ENCODE measurements at regions not wholly inside any gene's neighbourhood (a gene's known extent, or its start where the extent isn't known, plus 50 kb on each side); places are given as distances from the start of the nearest gene placed in this dataset.

DNA sequence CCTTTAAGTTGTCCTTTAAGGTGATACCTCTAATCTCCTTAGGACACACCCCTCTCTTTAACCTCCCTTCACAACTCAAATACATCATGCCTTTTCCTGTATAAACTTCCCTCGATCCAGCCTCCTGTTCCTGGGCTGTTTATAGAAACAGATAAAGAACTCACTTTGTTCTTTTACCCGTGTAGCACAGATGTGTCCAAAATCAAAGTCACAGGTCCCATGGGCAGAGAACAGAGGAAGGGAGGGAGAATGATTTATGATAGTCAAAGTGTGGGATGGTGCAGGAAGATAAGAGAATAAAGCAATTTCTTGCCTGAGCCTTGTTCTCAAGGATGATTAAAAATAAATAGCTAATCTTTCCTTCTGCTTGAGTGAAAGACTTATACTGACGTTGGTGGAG lies 50.3 kb upstream of the CABCOCO1 start:
- POLR2A ChIA-PET (ENCODE audit: unreplicated experiment) = no interaction called here
- no peak overlapping the region for H3K4me3 ChIP-seq (ENCODE audit: insufficient read depth, low read depth, low read length)
- CTCF ChIA-PET = no interaction called here
- H3K56ac ChIP-seq (ENCODE audit: extremely low read depth, insufficient read depth, low read length) = no peak overlapping the region
- H3K4me1 ChIP-seq (ENCODE audit: control insufficient read depth, insufficient read depth, low read length) = peaks cover 5% of the 10 kb centered on the region
- WGBS, 2 experiments (ENCODE audit: extremely low coverage in 2 of 2, insufficient read length in 1 of 2) = no CpG with 5 or more reads among the region's 3 CpGs
- H3K9me3 ChIP-seq (ENCODE audit: control insufficient read depth, insufficient read depth, low read length) = no peaks in the 10 kb centered on the region
- dilution Hi-C loops (cut with HindIII; ENCODE audit: low sequenced_read_pairs, unreplicated experiment) (no loop called here), intact Hi-C loops (cut with micrococcal nuclease) (no loop called here), in situ Hi-C loops (cut with MboI; ENCODE audit: low sequenced_read_pairs) (no loop called here)
- H3K18ac ChIP-seq (ENCODE audit: low read depth, low read length) = peak overlapping the region; percentile 40; the same call in 1 of the 2 replicates
- no peak overlapping the region for H2BK120ac ChIP-seq (ENCODE audit: low read depth, low read length)
- no peaks in the 10 kb centered on the region for H3K36me3 ChIP-seq (ENCODE audit: control insufficient read depth, insufficient read depth, low read length)
- H2BK15ac ChIP-seq (ENCODE audit: low read depth, low read length) = no peak overlapping the region
- H4K8ac ChIP-seq (ENCODE audit: low read depth in 2 of 2, low read length in 2 of 2) = no peak overlapping the region
- no peaks in the 10 kb centered on the region for H4K20me1 ChIP-seq (ENCODE audit: insufficient read depth, low read length)
- no peak overlapping the region for H3K9ac ChIP-seq (ENCODE audit: low read depth, low read length)
- no peak overlapping the region for H3K4me2 ChIP-seq (ENCODE audit: low read depth, low read length)
- H3K79me1 ChIP-seq (ENCODE audit: low read depth in 1 of 2, low read length in 2 of 2) = no peaks in the 10 kb centered on the region
- no peak overlapping the region for H2AFZ ChIP-seq (replicated peaks; ENCODE audit: low read length, poor library complexity)
- H3K4ac ChIP-seq (ENCODE audit: low read depth, low read length) = no peak overlapping the region
- H2AK5ac ChIP-seq (ENCODE audit: low read depth, low read length) = no peak overlapping the region
- no peak for DNase-seq
- H2AK9ac ChIP-seq (replicated peaks; ENCODE audit: low read depth, low read length, poor library complexity) = no peak overlapping the region
- no peaks in the 10 kb centered on the region for H3K27me3 ChIP-seq (ENCODE audit: control insufficient read depth, insufficient read depth, low read length)
- no peak overlapping the region; the same call in 1 of the 2 replicates for H4K5ac ChIP-seq (ENCODE audit: low read depth, low read length)
- no peak overlapping the region for H3K23ac ChIP-seq (ENCODE audit: low read depth, low read length)
- H3K27ac ChIP-seq (ENCODE audit: insufficient read depth, low read length) = no peak overlapping the region
- no peaks in the 10 kb centered on the region for H3K9me1 ChIP-seq (ENCODE audit: insufficient read depth, low read length)
- TF ChIP-seq MAFK (IDR thresholded peaks at IDR 0.05; ENCODE audit: low read depth, low read length) = no peak
- TF ChIP-seq MAZ (IDR thresholded peaks at IDR 0.05; ENCODE audit: borderline replicate concordance, low read depth, low read length) = no peak
- TF ChIP-seq BHLHE40 (IDR thresholded peaks at IDR 0.05; ENCODE audit: low read depth, low read length) = no peak
- no TSS peak for BruUV-seq (replicated peaks)
- no peak overlapping the region for H2BK5ac ChIP-seq (ENCODE audit: low read depth, low read length, poor library complexity, severe bottlenecking)
- no peak overlapping the region for H4K91ac ChIP-seq (ENCODE audit: insufficient read depth, low read depth, low read length)
- no peak overlapping the region for H3K14ac ChIP-seq (replicated peaks; ENCODE audit: low read depth, low read length)
- ATAC-seq (ENCODE audit: low read depth) = no peak
- no peak overlapping the region for H2BK20ac ChIP-seq (ENCODE audit: low read depth, low read length)
